ENCODE measurements at regions not wholly inside any gene's neighbourhood (a gene's known extent, or its start where the extent isn't known, plus 50 kb on each side); places are given as distances from the start of the nearest gene placed in this dataset.
"Not testable (repeated sequence)": the region's sequence is repeated elsewhere in the genome, so short reads cannot be mapped to it uniquely, and the experiment has no call there.

- TF ChIP-seq PBX3 (CRISPR knock-in tag; IDR thresholded peaks at IDR 0.05; ENCODE audit: borderline replicate concordance); EHMT2 (IDR thresholded peaks at IDR 0.05; ENCODE audit: borderline replicate concordance, low read depth, low read length); ATF6 (CRISPR knock-in tag; conservative IDR thresholded peaks at IDR 0.05); EP300 (IDR thresholded peaks at IDR 0.05; ENCODE audit: low read depth in 2 of 2, low read length in 2 of 2); EP300 (CRISPR knock-in tag; IDR thresholded peaks at IDR 0.05; ENCODE audit: borderline replicate concordance); ZBTB7A (CRISPR knock-in tag; IDR thresholded peaks at IDR 0.05); KMT2B (CRISPR knock-in tag; IDR thresholded peaks at IDR 0.05); NR2C2 (CRISPR knock-in tag; IDR thresholded peaks at IDR 0.05; ENCODE audit: borderline replicate concordance); ZNF589 (CRISPR knock-in tag; conservative IDR thresholded peaks at IDR 0.05); ARID2 (CRISPR knock-in tag; IDR thresholded peaks at IDR 0.05; ENCODE audit: borderline replicate concordance); JUN (CRISPR knock-in tag; IDR thresholded peaks at IDR 0.05); ZMAT3 (CRISPR knock-in tag; conservative IDR thresholded peaks at IDR 0.05); CTCF (CRISPR knock-in tag; IDR thresholded peaks at IDR 0.05); ZNF460 (CRISPR knock-in tag; IDR thresholded peaks at IDR 0.05; ENCODE audit: borderline replicate concordance); FOXO4 (CRISPR knock-in tag; conservative IDR thresholded peaks at IDR 0.05): not testable (repeated sequence)
These were observed 322.7 kb upstream of the PLGLB2 start for GRCh38 chr2:87425191-87425590.
